ENCODE measurements at regions not wholly inside any gene's neighbourhood (a gene's known extent, or its start where the extent isn't known, plus 50 kb on each side); places are given as distances from the start of the nearest gene placed in this dataset.

- TF ChIP-seq CTCF (IDR thresholded peaks at IDR 0.05), result no peak
- Histone ChIP-seq H3K9ac (ENCODE audit: insufficient read depth, low read length, poor library complexity, severe bottlenecking) (no peak overlapping the region), H2AFZ (ENCODE audit: insufficient read depth, low read depth, low read length, poor library complexity, severe bottlenecking) (no peak overlapping the region), H3K79me2 (ENCODE audit: insufficient read depth, low read length) (no peaks in the 10 kb centered on the region), H3K4me2 (replicated peaks; ENCODE audit: extremely low read depth, low read length, poor library complexity, severe bottlenecking) (no peak overlapping the region), H3K36me3 (replicated peaks in 1 of 2; ENCODE audit: control insufficient read depth in 1 of 2, insufficient read depth in 2 of 2, low read length in 2 of 2) (no peaks in the 10 kb centered on the region), H3K4me1 (ENCODE audit: control insufficient read depth in 1 of 2, insufficient read depth in 2 of 2, low read length in 2 of 2) (no peaks in the 10 kb centered on the region), H3K27ac (ENCODE audit: low read depth in 1 of 2, low read length in 2 of 2) (no peak overlapping the region), H3K9me3 (replicated peaks in 1 of 2; ENCODE audit: control insufficient read depth in 1 of 2, insufficient read depth in 1 of 2, low read length in 2 of 2) (no peaks in the 10 kb centered on the region), H3K27me3 (ENCODE audit: control insufficient read depth in 2 of 2, insufficient read depth in 2 of 2, low read length in 2 of 2) (no peaks in the 10 kb centered on the region), H4K20me1 (ENCODE audit: insufficient read depth, low read length) (no peaks in the 10 kb centered on the region), H3K4me3 (replicated peaks in 1 of 3; ENCODE audit: low read depth in 2 of 3, low read length in 3 of 3) (no peak overlapping the region)
- H3K36me3 Mint-ChIP-seq, result no peaks in the 10 kb centered on the region
- peaks cover 0 to 2% (median 0%) of the 10 kb centered on the region in 7 donors for H3K9me3 Mint-ChIP-seq
- H3K4me1 Mint-ChIP-seq, result peaks cover 1% of the 10 kb centered on the region
- WGBS (ENCODE audit: insufficient coverage), result 93% methylated on average over 7 of the region's 11 CpGs
- peaks cover 0 to 7% (median 0%) of the 10 kb centered on the region in 3 donors for H3K27me3 Mint-ChIP-seq (ENCODE audit: low read depth in 3 of 3)
- intact Hi-C loops (cut with micrococcal nuclease), result loop anchor here (5.0 kb wide), 1 partner anchor 441 kb away; no protein-coding TSS in a partner anchor
- H3K4me3 Mint-ChIP-seq, result no peak overlapping the region
- DNase-seq, result no peak
- H3K27ac Mint-ChIP-seq, result no peak overlapping the region
These were observed 67.2 kb downstream of the THNSL1 start for GRCh38 chr10:25083546-25084111.

GRCh38 chr10:25084447-25084846 is 68.0 kb downstream of the THNSL1 start:
- Mint-ChIP-seq H3K27me3 (ENCODE audit: low read depth in 3 of 3) (peaks cover 0 to 10% (median 0%) of the 10 kb centered on the region in 3 donors), H3K4me3 (no peak overlapping the region), H3K9me3 (peaks cover 0 to 4% (median 0%) of the 10 kb centered on the region in 7 donors), H3K27ac (no peak overlapping the region), H3K4me1 (peaks cover 1% of the 10 kb centered on the region), H3K36me3 (no peaks in the 10 kb centered on the region)
- no peak overlapping the region for H3K9ac ChIP-seq (ENCODE audit: insufficient read depth, low read length, poor library complexity, severe bottlenecking)
- WGBS (ENCODE audit: insufficient coverage), result 94% methylated on average over 2 of the region's 3 CpGs
- no peaks in the 10 kb centered on the region for H3K79me2 ChIP-seq (ENCODE audit: insufficient read depth, low read length)
- no peak overlapping the region for H3K27ac ChIP-seq (ENCODE audit: low read depth in 1 of 2, low read length in 2 of 2)
- H3K4me3 ChIP-seq (replicated peaks in 1 of 3; ENCODE audit: low read depth in 2 of 3, low read length in 3 of 3), result no peak overlapping the region
- no peaks in the 10 kb centered on the region for H3K4me1 ChIP-seq (ENCODE audit: control insufficient read depth in 1 of 2, insufficient read depth in 2 of 2, low read length in 2 of 2)
- no peaks in the 10 kb centered on the region for H4K20me1 ChIP-seq (ENCODE audit: insufficient read depth, low read length)
- no peak for DNase-seq
- no peak overlapping the region for H3K4me2 ChIP-seq (replicated peaks; ENCODE audit: extremely low read depth, low read length, poor library complexity, severe bottlenecking)
- no peak for TF ChIP-seq CTCF (IDR thresholded peaks at IDR 0.05)
- no peaks in the 10 kb centered on the region for H3K9me3 ChIP-seq (replicated peaks in 1 of 2; ENCODE audit: control insufficient read depth in 1 of 2, insufficient read depth in 1 of 2, low read length in 2 of 2)
- H3K36me3 ChIP-seq (replicated peaks in 1 of 2; ENCODE audit: control insufficient read depth in 1 of 2, insufficient read depth in 2 of 2, low read length in 2 of 2), result no peaks in the 10 kb centered on the region
- H3K27me3 ChIP-seq (ENCODE audit: control insufficient read depth in 2 of 2, insufficient read depth in 2 of 2, low read length in 2 of 2), result no peaks in the 10 kb centered on the region
- intact Hi-C loops (cut with micrococcal nuclease), result loop anchor here (5.0 kb wide), 1 partner anchor 442 kb away; no protein-coding TSS in a partner anchor
- no peak overlapping the region for H2AFZ ChIP-seq (ENCODE audit: insufficient read depth, low read depth, low read length, poor library complexity, severe bottlenecking)
